DMS 273 (cell line): ENCODE measurements at regions not wholly inside any gene's neighbourhood (a gene's known extent, or its start where the extent isn't known, plus 50 kb on each side); places are given as distances from the start of the nearest gene placed in this dataset.
A peak's percentile ranks its signal among the peaks of the same experiment; 100 is the strongest.
"Not testable (repeated sequence)": the region's sequence is repeated elsewhere in the genome, so short reads cannot be mapped to it uniquely, and the experiment has no call there.

ENCODE experiments used
- DNase-seq: peaks from one replicate; lab custom pipeline; 2025; ENCODE audit not compliant: unreplicated experiment; lab: John Stamatoyannopoulos, UW

- DNase-seq, result no peak
Observed at GRCh38 chr2:53064154-53064553, 703.5 kb upstream of the CHAC2 start.

- DNase-seq, result no peak
Observed at GRCh38 chr2:53058526-53058925, 709.1 kb upstream of the CHAC2 start.

- no peak for DNase-seq
Observed at GRCh38 chr2:53053937-53054336, 713.7 kb upstream of the CHAC2 start.

- DNase-seq, result no peak
Observed at GRCh38 chr2:53051157-53051556, 716.4 kb upstream of the CHAC2 start.

- DNase-seq, result no peak
Observed at GRCh38 chr2:53040536-53041229, 726.9 kb upstream of the CHAC2 start.

- no peak for DNase-seq
Observed at GRCh38 chr2:53036196-53036595, 731.4 kb upstream of the CHAC2 start.

- no peak for DNase-seq
Observed at GRCh38 chr2:53035153-53035552, 732.5 kb upstream of the CHAC2 start.

GRCh38 chr2:53033411-53033810 is 734.2 kb upstream of the CHAC2 start:
- DNase-seq, result no peak

GRCh38 chr2:53028746-53029423 is 738.7 kb upstream of the CHAC2 start:
- no peak for DNase-seq

- no peak for DNase-seq
Observed at GRCh38 chr2:53028225-53028624, 739.4 kb upstream of the CHAC2 start.

- not testable (repeated sequence) for DNase-seq
Observed at GRCh38 chr2:53022248-53022647, 745.4 kb upstream of the CHAC2 start.

GRCh38 chr2:53021828-53022227 is 745.8 kb upstream of the CHAC2 start:
- DNase-seq, result no peak

GRCh38 chr2:53021292-53021691 is 746.3 kb upstream of the CHAC2 start:
- no peak for DNase-seq

GRCh38 chr2:53018825-53019425 is 748.7 kb upstream of the CHAC2 start:
- peak; percentile 74 for DNase-seq

- DNase-seq, result no peak
Observed at GRCh38 chr2:53006980-53007379, 760.6 kb upstream of the CHAC2 start.

GRCh38 chr2:53004413-53004812 is 763.2 kb upstream of the CHAC2 start:
- no peak for DNase-seq

GRCh38 chr2:52995424-52995823 is 772.2 kb upstream of the CHAC2 start:
- no peak for DNase-seq

- DNase-seq, result peak; percentile 60
Observed at GRCh38 chr2:52976143-52976949, 791.3 kb upstream of the CHAC2 start.

- DNase-seq, result no peak
Observed at GRCh38 chr2:52974127-52974526, 793.5 kb upstream of the CHAC2 start.

GRCh38 chr2:52970642-52971041 is 797.0 kb upstream of the CHAC2 start:
- DNase-seq, result peak; percentile 60

GRCh38 chr2:52968043-52968442 is 799.6 kb upstream of the CHAC2 start:
- no peak for DNase-seq
